RWPE2 (cell line): ENCODE measurements at regions not wholly inside any gene's neighbourhood (a gene's known extent, or its start where the extent isn't known, plus 50 kb on each side); places are given as distances from the start of the nearest gene placed in this dataset.

Experiments used
- ATAC-seq: fragments of 200-7000 bp; cut with Tn5 transposase; 3 replicates; pipeline ENCODE4 v1.9.1; 2021; ENCODE audit warnings: low read depth
- DNase-seq: peaks from one replicate; pipeline ENCODE4 v3.0.0-alpha.2; 2020; ENCODE audit warnings: low spot score
- H3K27ac ChIP-seq: fragments of 450-650 bp; 2 replicates; pipeline ENCODE4 v1.5.1; 2017; ENCODE audit warnings: mild to moderate bottlenecking; ENCODE audit not compliant: poor library complexity, severe bottlenecking
- H3K27me3 ChIP-seq: fragments of 250-450 bp; sonication (Bioruptor Pico); 2 replicates; pipeline ENCODE4 v1.5.1; 2021; ENCODE audit warnings: mild to moderate bottlenecking, moderate library complexity; ENCODE audit not compliant: insufficient read depth, poor library complexity, severe bottlenecking
- H3K36me3 ChIP-seq: fragments of 250-450 bp; sonication (Bioruptor Pico); 2 replicates; pipeline ENCODE4 v1.5.1; 2020; ENCODE audit warnings: low read depth, mild to moderate bottlenecking, moderate library complexity
- H3K4me1 ChIP-seq: fragments of 250-450 bp; sonication (Bioruptor Pico); 2 replicates; pipeline ENCODE4 v1.5.1; 2021; ENCODE audit warnings: mild to moderate bottlenecking, moderate library complexity; ENCODE audit not compliant: insufficient read depth, poor library complexity, severe bottlenecking
- H3K4me3 ChIP-seq: fragments of 250-450 bp; sonication (Bioruptor Pico); 2 replicates; pipeline ENCODE4 v1.5.1; 2021; ENCODE audit warnings: mild to moderate bottlenecking, moderate library complexity; ENCODE audit not compliant: severe bottlenecking
- H3K9me3 ChIP-seq: fragments of 250-450 bp; sonication (Bioruptor Pico); 2 replicates; pipeline ENCODE4 v1.5.1; 2021; ENCODE audit warnings: mild to moderate bottlenecking, moderate library complexity; ENCODE audit not compliant: severe bottlenecking
- TF ChIP-seq, protein P1 (sequence below): fragments of 450-650 bp; IDR thresholded peaks from one replicate; pipeline ENCODE4 v1.5.1; 2017; ENCODE audit warnings: mild to moderate bottlenecking, moderate library complexity; ENCODE audit not compliant: poor library complexity, severe bottlenecking

DNA sequence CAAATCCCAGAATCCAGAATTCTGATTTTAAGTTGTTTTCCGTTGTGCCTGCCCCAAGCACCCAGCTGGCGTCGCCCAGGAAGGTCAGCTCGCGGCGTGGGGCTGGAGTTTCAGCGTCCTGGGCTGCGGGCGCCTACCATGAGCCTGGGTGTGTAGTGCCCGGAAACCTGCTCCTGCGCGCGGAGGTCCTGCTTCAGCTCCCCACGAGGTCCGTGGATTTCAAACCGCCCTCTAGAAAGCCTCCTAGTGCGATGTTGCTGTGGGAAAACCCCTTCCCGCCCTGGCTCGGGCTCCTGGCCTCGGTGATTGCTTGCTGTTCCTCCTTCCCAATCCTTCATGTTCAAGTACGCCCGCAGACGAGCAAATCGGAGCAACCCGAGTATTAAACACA lies 51.3 kb upstream of the NRN1 start:
- H3K27ac ChIP-seq = no peak overlapping the region
- H3K9me3 ChIP-seq = no peaks in the 10 kb centered on the region
- TF ChIP-seq, protein P1, sequence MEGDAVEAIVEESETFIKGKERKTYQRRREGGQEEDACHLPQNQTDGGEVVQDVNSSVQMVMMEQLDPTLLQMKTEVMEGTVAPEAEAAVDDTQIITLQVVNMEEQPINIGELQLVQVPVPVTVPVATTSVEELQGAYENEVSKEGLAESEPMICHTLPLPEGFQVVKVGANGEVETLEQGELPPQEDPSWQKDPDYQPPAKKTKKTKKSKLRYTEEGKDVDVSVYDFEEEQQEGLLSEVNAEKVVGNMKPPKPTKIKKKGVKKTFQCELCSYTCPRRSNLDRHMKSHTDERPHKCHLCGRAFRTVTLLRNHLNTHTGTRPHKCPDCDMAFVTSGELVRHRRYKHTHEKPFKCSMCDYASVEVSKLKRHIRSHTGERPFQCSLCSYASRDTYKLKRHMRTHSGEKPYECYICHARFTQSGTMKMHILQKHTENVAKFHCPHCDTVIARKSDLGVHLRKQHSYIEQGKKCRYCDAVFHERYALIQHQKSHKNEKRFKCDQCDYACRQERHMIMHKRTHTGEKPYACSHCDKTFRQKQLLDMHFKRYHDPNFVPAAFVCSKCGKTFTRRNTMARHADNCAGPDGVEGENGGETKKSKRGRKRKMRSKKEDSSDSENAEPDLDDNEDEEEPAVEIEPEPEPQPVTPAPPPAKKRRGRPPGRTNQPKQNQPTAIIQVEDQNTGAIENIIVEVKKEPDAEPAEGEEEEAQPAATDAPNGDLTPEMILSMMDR = no peak
- DNase-seq (no peak), ATAC-seq (no peak)
- H3K27me3 ChIP-seq = peaks cover 29% of the 10 kb centered on the region
- no peak overlapping the region for H3K4me3 ChIP-seq
- H3K36me3 ChIP-seq = no peaks in the 10 kb centered on the region
- H3K4me1 ChIP-seq = no peaks in the 10 kb centered on the region

DNA sequence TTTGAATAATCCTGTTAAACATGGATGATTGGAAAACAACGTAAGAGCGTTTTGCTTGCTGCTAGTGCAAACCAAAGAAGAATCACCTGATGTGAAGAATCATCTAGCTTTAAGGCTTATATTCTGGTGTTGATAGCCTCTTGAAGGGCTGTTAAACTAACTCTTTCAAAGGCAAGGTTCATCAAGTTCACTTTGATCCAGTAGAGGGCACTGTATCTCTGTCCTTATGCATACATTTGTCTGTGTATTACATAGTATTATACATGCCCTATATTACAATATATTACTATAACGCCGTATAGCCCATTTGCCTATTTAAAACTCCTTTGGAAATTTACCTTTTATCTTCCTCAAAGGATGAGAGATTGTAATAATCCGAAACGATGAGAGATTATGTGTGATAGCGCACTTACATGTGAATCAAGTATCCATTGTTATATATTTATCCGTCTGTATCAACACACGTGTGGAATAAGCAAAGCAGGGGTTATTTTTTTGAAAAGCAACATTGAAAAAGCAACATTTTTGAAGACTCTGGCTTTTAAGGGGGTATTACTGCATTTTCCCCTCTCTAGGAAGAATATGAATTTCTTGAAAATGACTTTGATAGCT lies 50.8 kb upstream of the NRN1 start:
- H3K27ac ChIP-seq = no peak overlapping the region
- H3K27me3 ChIP-seq = peaks cover 29% of the 10 kb centered on the region
- peak; percentile 63; the same call in 1 of the 3 replicates for ATAC-seq
- no peaks in the 10 kb centered on the region for H3K9me3 ChIP-seq
- H3K36me3 ChIP-seq = no peaks in the 10 kb centered on the region
- no peak for DNase-seq
- H3K4me3 ChIP-seq = no peak overlapping the region
- TF ChIP-seq, protein P1 = peak; percentile 76
- H3K4me1 ChIP-seq = no peaks in the 10 kb centered on the region
